Fibroblast of mammary gland (primary cell): ENCODE measurements at regions not wholly inside any gene's neighbourhood (a gene's known extent, or its start where the extent isn't known, plus 50 kb on each side); places are given as distances from the start of the nearest gene placed in this dataset.
A peak's percentile ranks its signal among the peaks of the same experiment; 100 is the strongest.

Source experiments
- DNase-seq: peaks from one replicate; pipeline ENCODE4 v3.0.0-alpha.2; 2010; ENCODE audit warnings: low read depth
- H3K4me3 ChIP-seq: 2 replicates; pipeline ENCODE4 v1.5.1; 2011; ENCODE audit warnings: low read depth, mild to moderate bottlenecking, low read length, moderate library complexity; ENCODE audit not compliant: control insufficient read depth
- TF ChIP-seq, protein P1 (sequence below): conservative IDR thresholded peaks from 2 replicates; pipeline ENCODE4 v1.5.1; 2011; ENCODE audit warnings: low read depth, low read length, inconsistent platforms; ENCODE audit not compliant: control insufficient read depth, insufficient read depth

DNA sequence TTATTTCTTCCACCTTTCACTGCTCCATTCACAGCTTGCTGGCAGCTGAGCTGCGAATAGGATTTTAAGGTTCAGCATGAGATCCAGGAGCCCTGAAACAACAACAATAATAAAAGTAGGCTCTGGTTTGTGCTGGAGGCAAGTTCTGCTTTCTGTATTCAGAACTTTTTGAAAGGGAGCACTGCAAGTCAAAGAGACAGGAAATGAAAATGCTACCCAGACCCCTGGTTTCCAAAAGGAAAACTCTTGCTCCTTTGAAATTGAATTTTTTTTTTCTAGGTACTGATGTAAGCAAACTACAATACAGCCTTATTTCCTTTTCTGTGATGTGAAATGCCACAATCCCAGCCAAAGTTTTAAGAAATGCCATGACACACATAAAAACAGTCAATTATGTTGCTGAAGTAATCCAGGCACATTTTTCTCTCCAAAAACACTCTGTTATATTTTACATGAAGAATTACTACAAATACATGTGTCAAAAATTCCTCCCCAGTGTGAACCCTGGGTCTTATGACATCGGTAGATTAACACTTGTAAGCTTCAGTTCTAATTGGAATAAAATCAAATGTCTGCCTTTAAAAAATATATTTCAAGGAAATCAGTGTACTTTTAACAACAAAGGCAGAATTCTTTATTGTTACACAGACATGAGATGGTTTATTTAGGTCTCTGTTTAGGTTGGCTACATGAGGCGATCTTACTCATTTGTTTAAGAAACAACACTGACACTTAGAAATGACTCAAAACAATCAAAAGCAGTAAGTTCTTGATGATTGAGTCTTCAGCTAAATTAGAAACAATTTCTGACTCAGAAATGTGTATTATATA, 656.7 kb downstream of the EPHA7 start:
- no peak for DNase-seq
- TF ChIP-seq, protein P1, sequence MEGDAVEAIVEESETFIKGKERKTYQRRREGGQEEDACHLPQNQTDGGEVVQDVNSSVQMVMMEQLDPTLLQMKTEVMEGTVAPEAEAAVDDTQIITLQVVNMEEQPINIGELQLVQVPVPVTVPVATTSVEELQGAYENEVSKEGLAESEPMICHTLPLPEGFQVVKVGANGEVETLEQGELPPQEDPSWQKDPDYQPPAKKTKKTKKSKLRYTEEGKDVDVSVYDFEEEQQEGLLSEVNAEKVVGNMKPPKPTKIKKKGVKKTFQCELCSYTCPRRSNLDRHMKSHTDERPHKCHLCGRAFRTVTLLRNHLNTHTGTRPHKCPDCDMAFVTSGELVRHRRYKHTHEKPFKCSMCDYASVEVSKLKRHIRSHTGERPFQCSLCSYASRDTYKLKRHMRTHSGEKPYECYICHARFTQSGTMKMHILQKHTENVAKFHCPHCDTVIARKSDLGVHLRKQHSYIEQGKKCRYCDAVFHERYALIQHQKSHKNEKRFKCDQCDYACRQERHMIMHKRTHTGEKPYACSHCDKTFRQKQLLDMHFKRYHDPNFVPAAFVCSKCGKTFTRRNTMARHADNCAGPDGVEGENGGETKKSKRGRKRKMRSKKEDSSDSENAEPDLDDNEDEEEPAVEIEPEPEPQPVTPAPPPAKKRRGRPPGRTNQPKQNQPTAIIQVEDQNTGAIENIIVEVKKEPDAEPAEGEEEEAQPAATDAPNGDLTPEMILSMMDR: no peak
- H3K4me3 ChIP-seq: no peak overlapping the region

DNA sequence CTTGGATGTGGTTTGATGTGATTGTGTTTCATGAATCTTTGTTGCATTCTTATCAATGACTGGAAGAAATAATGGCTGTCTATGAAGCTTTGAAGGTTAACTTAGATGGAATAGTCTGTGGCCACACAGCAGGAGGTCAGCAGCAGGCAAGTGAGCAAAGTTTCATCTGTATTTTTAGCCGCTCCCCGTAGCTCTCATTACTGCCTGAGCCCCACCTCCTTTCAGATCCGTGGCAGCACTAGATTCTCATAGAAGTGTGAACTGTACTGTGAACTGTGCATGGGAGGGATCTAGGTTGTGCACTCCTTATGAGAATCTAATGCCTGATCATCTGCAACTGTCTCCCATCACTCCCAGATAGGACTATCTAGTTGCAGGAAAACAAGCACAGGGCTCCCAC, 660.2 kb downstream of the EPHA7 start:
- TF ChIP-seq, protein P1: no peak
- DNase-seq: no peak
- H3K4me3 ChIP-seq: no peak overlapping the region

DNA sequence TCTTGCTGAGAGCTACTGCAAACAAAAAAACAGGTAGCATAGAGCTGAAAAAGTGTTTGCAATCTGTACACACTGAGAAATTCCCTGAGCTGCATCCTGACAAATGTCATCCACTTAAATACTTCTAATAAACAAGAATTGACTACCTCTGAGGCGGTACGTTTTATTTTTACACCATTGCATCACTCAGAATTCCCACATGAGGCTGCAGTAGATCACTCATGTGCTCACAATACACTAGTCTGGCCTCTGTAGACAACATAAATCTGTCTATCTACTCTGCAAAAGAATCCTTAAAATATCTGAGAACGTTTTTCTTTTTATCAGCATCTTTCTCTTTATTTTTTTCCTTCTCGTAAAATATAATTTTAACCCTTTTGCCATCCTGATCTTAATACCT, 661.4 kb downstream of the EPHA7 start:
- DNase-seq: no peak
- TF ChIP-seq, protein P1: no peak
- H3K4me3 ChIP-seq: no peak overlapping the region

DNA sequence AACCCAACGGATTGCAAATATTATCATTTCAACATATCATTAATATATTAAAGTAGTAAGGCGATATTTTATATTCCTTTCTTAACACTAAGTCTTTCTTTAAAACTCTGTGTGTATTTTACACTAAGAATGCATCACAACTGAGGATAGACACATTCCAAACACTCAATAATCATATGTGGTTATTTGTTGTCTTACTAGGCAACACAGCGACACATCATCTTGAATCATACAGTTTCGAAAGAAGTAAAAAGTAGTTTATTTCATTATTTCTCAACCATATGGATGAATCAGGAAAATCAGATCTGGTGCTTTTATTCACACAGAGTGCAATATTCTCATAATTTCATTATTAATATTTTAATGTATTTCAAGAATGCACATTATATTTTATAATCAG, 662.4 kb downstream of the EPHA7 start:
- peak; percentile 17 for DNase-seq
- TF ChIP-seq, protein P1: no peak
- no peak overlapping the region for H3K4me3 ChIP-seq

DNA sequence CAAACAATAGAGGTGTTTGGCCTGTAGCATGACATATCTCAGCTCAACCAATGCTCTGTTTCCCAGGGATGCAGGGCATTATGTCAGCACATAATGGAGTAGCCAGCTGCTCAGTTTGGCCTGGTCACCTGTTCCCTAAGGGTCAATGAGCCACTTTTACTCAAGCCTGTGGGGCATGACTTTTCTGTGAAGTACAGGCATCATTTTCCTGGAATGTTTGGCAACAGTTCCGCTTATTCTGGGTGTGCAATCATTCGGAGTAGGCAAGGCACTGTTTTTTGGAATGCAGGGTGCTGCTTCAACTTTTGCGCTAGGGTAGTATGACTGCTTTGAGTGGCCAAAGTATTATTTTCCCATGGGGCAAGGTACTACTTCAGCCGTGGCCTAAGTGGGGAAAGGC, 665.4 kb downstream of the EPHA7 start:
- DNase-seq: no peak
- no peak overlapping the region for H3K4me3 ChIP-seq
- TF ChIP-seq, protein P1: no peak

DNA sequence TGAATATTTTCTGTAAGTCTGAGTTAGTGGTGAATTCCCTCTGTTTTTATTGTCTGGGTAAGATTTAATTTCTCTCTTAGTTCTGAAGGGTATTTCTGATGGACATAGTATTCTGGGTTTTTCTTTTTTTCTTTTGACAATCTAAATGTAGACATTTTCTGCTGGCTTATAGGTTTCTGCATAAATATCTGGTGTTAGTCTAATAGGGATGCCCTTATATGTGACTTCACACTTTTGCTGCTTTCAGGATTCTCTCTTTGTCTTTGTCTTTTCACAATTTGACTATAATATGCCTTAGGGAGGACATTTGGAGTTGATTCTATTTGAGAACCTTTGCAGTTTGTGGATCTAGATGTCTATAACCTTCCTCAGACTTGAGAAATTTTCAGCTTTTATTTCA, 667.2 kb downstream of the EPHA7 start:
- H3K4me3 ChIP-seq: no peak overlapping the region
- TF ChIP-seq, protein P1: no peak
- DNase-seq: no peak

DNA sequence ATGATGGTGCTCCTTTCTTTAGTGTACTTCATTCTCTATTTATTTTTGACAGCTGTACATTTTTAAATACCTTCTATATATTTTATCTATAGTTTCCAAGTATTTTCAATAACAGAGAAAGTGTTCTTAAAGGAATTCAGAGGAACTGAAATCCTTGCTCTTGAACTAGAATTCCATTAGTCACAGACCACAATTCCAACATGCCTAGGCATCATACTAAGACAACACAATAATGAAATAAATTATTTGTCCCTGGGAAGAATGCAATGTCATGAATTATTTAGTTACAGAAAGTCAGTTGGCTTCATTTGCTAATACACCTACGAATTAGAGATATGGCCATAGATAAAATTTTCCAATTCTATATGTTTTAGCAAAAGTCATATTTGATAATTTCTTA, 671.2 kb downstream of the EPHA7 start:
- H3K4me3 ChIP-seq: no peak overlapping the region
- no peak for DNase-seq
- TF ChIP-seq, protein P1: no peak
